Stimulated activated CD4-positive, alpha-beta T cell treated with anti-CD3 and anti-CD28 coated beads, Interleukin-15, amount 100 ng/mL, for 24 hours (primary cell): ENCODE measurements at regions not wholly inside any gene's neighbourhood (a gene's known extent, or its start where the extent isn't known, plus 50 kb on each side); places are given as distances from the start of the nearest gene placed in this dataset.
"Not testable (repeated sequence)": the region's sequence is repeated elsewhere in the genome, so short reads cannot be mapped to it uniquely, and the experiment has no call there.

ENCODE experiments used
- DNase-seq: peaks from one replicate; pipeline ENCODE4 v3.0.0-alpha.2; 2020

DNA sequence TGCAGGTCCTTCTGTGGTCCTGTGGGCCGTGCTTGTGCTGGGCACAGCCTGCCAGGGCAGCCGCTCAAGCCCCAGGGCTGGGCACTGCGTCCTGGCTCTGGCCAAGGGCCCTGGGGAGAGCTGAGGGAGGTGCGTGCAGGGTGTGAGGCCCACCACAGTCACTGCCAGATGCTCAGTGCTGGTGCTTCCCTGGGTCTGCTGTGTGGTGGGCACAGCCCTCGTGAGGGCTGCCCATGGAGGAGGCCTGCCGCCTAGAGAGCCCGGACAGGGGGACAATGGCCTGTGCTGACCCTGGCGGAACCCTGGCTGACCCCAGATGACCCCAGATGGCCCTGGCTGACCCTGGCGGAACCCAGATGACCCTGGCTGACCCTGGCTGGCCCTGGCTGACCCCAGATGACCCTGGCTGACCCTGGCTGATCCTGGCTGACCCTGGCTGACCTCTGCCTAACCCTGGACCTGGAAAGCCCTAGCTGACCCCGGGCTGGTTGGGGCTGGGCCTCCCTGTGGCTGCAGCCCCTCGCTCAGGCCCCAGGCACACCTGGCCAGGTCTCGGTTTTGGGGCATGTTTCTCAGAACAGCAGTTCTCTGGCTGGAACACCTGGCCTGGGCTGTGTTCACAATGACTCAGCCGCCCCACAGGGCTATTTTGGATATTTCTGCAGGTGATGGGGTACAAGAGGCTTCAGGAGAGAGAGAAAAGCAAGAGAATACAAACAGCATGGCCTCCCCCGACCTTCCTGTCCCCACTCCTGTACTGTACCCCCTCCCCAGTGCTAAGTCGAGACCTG is 55.4 kb downstream of the TMEM121 start:
- DNase-seq, result no peak

DNA sequence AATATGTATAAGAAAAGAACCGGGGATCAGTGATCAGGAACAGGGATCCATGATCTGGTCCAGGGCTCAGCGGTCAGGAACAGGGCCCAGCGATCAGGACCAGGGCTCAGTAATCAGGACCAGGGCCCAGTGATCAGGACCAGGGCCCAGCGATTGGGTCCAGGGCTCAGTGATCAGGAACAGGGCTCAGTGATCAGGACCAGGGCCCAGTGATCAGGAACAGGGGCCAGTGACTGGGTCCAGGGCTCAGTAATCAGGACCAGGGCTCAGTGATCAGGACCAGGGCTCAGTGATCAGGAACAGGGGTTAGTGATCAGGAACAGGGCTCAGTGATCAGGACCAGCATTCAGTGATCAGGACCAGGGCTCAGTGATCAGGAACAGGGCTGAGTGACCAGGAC is 56.3 kb downstream of the TMEM121 start:
- no peak for DNase-seq

DNA sequence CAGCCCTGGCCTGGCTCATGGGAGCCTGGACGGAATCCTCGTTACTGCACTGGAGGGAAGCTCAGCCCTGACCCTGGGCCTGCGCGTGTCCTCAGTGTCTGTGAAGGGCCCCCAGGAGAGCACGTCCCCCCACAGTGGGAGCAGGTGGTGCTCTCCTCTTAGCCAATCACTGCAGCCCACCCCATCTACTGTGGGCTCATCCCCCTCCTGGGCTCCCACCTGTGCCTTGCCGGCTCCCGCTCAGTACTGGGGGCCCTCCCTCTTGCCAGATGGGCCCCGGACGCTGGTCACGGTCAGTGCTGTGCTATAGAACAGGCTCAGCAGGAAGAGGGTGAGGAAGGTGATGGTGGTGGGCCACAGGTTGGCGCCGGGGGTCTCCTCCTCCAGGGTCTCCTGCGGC is 57.5 kb downstream of the TMEM121 start:
- DNase-seq, result not testable (repeated sequence)

- DNase-seq, result not testable (repeated sequence)
Observed at GRCh38 chr14:105585290-105585689, 58.9 kb downstream of the TMEM121 start.

GRCh38 chr14:105585722-105586121 is 59.3 kb downstream of the TMEM121 start:
- DNase-seq, result not testable (repeated sequence)

GRCh38 chr14:105586144-105586872 is 59.9 kb downstream of the TMEM121 start:
- DNase-seq, result not testable (repeated sequence)

DNA sequence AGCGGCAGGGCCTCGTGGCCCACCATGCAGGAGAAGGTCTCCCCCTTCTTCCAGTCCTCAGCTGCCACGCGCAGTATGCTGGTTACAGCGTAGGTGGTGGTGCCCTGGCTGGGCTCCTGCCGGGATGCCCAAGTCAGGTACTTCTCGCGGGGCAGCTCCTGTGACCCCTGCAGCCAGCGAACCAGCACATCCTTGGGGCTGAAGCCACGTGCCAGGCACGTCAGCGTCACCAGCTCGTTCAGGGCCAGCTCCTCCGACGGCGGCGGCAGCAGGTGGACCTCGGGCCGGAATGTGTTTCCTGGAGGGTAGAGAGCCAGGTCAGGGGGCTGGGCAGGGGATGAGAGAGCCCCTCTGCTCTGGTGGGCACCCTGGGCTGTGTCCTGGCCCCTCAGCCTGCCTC is 60.7 kb downstream of the TMEM121 start:
- not testable (repeated sequence) for DNase-seq

- not testable (repeated sequence) for DNase-seq
Observed at GRCh38 chr14:105587482-105588235, 61.3 kb downstream of the TMEM121 start.

- DNase-seq, result no peak
Observed at GRCh38 chr14:105588236-105588860, 62.0 kb downstream of the TMEM121 start.

GRCh38 chr14:105589161-105589925 is 63.0 kb downstream of the TMEM121 start:
- no peak for DNase-seq

DNA sequence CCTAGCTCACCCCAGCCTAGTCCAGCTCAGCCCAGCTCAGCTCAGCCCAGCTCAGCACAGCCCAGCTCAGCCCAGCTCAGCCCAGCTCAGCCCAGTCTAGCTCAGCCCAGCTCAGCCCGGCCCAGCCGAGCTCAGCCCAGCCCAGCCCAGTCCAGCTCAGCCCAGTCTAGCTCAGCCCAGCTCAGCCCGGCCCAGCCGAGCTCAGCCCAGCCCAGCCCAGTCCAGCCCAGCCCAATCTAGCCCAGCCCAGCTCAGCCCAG is 63.5 kb downstream of the TMEM121 start:
- DNase-seq, result not testable (repeated sequence)

- DNase-seq, result no peak
Observed at GRCh38 chr14:105591052-105591451, 64.7 kb downstream of the TMEM121 start.

- not testable (repeated sequence) for DNase-seq
Observed at GRCh38 chr14:105591792-105592341, 65.5 kb downstream of the TMEM121 start.

DNA sequence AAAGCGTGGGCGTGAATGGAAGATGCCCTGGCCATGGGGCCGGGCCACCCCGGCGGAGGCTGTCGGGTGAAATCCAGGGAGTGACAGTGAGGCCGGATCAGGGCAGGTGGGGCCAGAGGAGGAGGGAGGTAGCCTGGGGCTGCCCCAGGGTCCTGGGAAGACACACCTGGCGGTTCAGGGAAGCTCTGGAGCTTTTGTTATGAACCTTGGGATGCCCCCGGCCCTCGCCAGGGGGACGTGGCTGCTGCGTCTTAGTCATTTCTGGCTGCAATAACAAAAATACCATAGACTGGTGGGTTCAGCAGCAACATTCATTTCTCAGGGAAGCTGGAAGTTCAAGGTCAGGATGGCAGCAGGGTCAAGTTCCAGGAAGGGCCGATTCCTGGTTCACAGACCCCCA is 66.3 kb downstream of the TMEM121 start:
- not testable (repeated sequence) for DNase-seq

DNA sequence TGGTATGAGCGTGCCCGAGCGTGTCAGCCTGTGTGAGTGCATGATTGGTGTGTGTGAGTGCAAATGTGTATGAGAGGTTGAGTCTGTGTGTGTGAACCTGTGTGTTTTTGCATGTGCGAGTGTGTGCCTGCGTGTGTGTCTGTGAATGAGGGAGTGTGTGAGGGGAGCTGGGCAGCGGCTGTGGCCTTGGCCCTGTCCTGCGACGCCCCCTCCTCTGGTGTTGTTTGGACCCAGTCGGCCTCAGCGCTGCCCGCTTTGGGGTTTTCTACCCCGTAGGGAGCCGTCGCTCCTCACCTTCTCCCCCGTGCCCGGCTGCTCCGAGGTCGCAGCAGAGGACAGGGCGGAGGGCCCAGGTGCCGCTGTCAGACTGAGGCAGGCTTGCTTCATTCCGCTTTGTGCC is 69.0 kb downstream of the TMEM121 start:
- not testable (repeated sequence) for DNase-seq

DNA sequence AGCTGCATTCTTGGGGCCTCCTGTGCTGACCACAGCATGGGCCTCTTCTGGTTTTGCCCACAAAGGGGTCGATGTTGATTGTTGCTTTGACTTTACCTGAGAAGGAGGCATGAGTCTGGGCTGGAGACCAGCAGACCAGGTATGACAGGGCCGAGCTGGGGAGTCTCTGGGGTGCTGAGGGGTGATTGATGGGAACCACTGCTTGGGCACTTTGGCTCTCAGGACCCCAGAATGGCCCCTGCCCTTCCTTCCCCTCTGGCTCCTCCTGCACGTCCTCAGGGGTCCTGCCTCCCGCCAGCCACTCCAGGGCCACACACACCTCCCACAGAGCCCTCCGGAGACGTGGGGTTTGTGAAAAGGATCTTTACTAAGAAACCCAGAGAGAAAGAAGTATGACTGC is 70.0 kb downstream of the TMEM121 start:
- DNase-seq, result not testable (repeated sequence)

GRCh38 chr14:105598040-105598763 is 71.8 kb downstream of the TMEM121 start:
- not testable (repeated sequence) for DNase-seq

GRCh38 chr14:105598925-105599586 is 72.7 kb downstream of the TMEM121 start:
- DNase-seq, result not testable (repeated sequence)

GRCh38 chr14:105600195-105600938 is 74.0 kb downstream of the TMEM121 start:
- not testable (repeated sequence) for DNase-seq

- DNase-seq, result no peak
Observed at GRCh38 chr14:105600939-105601359, 74.6 kb downstream of the TMEM121 start.
